ENCODE measurements at regions not wholly inside any gene's neighbourhood (a gene's known extent, or its start where the extent isn't known, plus 50 kb on each side); places are given as distances from the start of the nearest gene placed in this dataset.

GRCh38 chr1:59063501-59063900 is 233.4 kb upstream of the FGGY start (continued):
- TF ChIP-seq CREB3L1 (IDR thresholded peaks at IDR 0.05; ENCODE audit: borderline replicate concordance, low read depth) (no peak), GABPA (tag; conservative IDR thresholded peaks at IDR 0.05; ENCODE audit: low read depth) (0 out of 2 replicates have a peak, but pooled peaks have one; percentile 12)

DNA sequence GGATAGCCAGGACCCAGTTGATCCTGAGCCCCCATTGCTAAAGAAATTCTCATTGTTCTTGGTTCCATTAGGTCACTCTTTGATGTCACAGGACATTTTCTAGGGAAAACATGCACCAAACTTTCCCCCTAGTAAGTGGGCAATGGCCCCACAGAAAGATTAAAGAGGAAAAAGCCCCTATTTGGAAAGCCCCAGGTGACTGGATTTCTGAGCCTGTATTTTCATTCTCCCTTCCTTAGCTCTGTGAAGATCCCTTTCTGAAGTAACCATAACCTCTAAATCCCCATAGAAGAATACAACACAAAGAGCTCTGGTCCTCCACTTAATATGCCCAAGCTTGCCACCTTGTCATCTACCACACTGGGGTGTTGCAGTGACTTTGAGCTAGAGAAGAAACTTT is 232.3 kb upstream of the FGGY start:
- ChIA-PET POLR2A (no interaction called here), CTCF (ENCODE audit: low intra/inter-chr PET ratio) (interaction anchor here (0.7 kb wide), 1 partner anchor 12 kb away, joined by 3 read pairs; no protein-coding TSS in a partner anchor)
- DNase-seq (ENCODE audit: extremely low read depth in 1 of 4, low spot score in 3 of 4) (no peak), ATAC-seq (no peak), FAIRE-seq (no peak)
- TF ChIP-seq CC2D1A (IDR thresholded peaks at IDR 0.05) (no peak), CREM (IDR thresholded peaks at IDR 0.05; ENCODE audit: low read depth) (no peak), ZC3H4 (CRISPR knock-in tag; IDR thresholded peaks at IDR 0.05; ENCODE audit: borderline replicate concordance) (no peak), GABPA (tag; conservative IDR thresholded peaks at IDR 0.05; ENCODE audit: low read depth) (no peak), STAT5B (CRISPR knock-in tag; IDR thresholded peaks at IDR 0.05) (no peak), DIDO1 (tag; IDR thresholded peaks at IDR 0.05; ENCODE audit: low read depth) (no peak)
- TF ChIP-seq, protein P1, sequence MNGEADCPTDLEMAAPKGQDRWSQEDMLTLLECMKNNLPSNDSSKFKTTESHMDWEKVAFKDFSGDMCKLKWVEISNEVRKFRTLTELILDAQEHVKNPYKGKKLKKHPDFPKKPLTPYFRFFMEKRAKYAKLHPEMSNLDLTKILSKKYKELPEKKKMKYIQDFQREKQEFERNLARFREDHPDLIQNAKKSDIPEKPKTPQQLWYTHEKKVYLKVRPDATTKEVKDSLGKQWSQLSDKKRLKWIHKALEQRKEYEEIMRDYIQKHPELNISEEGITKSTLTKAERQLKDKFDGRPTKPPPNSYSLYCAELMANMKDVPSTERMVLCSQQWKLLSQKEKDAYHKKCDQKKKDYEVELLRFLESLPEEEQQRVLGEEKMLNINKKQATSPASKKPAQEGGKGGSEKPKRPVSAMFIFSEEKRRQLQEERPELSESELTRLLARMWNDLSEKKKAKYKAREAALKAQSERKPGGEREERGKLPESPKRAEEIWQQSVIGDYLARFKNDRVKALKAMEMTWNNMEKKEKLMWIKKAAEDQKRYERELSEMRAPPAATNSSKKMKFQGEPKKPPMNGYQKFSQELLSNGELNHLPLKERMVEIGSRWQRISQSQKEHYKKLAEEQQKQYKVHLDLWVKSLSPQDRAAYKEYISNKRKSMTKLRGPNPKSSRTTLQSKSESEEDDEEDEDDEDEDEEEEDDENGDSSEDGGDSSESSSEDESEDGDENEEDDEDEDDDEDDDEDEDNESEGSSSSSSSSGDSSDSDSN (IDR thresholded peaks at IDR 0.05; ENCODE audit: borderline replicate concordance in 1 of 2, low read depth in 2 of 2, low read length in 2 of 2): no peak
- intact Hi-C loops (cut with micrococcal nuclease) (loop anchor here (10.0 kb wide), 1 partner anchor 230 kb away; the partner anchor contains the start of gene FGGY), in situ Hi-C loops (cut with MboI) (no loop called here)
- Histone ChIP-seq H3K36me3 (ENCODE audit: control insufficient read depth, insufficient read depth, low read length) (no peaks in the 10 kb centered on the region), H3K27me3 (ENCODE audit: control insufficient read depth in 2 of 2, insufficient read depth in 2 of 2, low read length in 2 of 2) (no peaks in the 10 kb centered on the region), H3K79me2 (ENCODE audit: control insufficient read depth, insufficient read depth, low read length) (no peaks in the 10 kb centered on the region), H3K9me1 (ENCODE audit: control insufficient read depth, insufficient read depth, low read length) (no peaks in the 10 kb centered on the region), H3K4me1 (replicated peaks in 1 of 2; ENCODE audit: control insufficient read depth in 2 of 2, insufficient read depth in 2 of 2, low read length in 2 of 2) (peaks cover 3 to 9% of the 10 kb centered on the region in 2 experiments; a peak in 4 of 5 replicates), H4K20me1 (replicated peaks; ENCODE audit: control insufficient read depth, insufficient read depth, low read length) (no peaks in the 10 kb centered on the region), H3K9ac (ENCODE audit: insufficient read depth in 1 of 2, low read depth in 2 of 2, low read length in 2 of 2) (no peak overlapping the region), H3K9me3 (replicated peaks; ENCODE audit: control insufficient read depth, insufficient read depth, low read depth, low read length) (no peaks in the 10 kb centered on the region), H3K27ac (ENCODE audit: extremely low read depth, low read depth, low read length) (no peak overlapping the region), H3K4me2 (ENCODE audit: insufficient read depth, low read length) (no peak overlapping the region), H2AFZ (ENCODE audit: low read depth, low read length) (no peak overlapping the region), H3K4me3 (no peak overlapping the region)
- BruUV-seq (replicated peaks): no TSS peak
